Ascending aorta (tissue), 2 donors: ENCODE measurements at regions not wholly inside any gene's neighbourhood (a gene's known extent, or its start where the extent isn't known, plus 50 kb on each side); places are given as distances from the start of the nearest gene placed in this dataset.

Experiments
- DNase-seq, 2 donors: peaks; one replicate each; pipeline ENCODE4 v3.0.0-alpha.2; 2019; ENCODE audit warnings: low spot score in 2 of 2
- H3K27ac ChIP-seq, 2 donors: fragments of 200-600 bp; sonication (generic); one replicate each; pipeline ENCODE4 v1.5.1; 2016 to 2017; ENCODE audit warnings: mild to moderate bottlenecking in 1 of 2
- H3K27me3 ChIP-seq: fragments of 200-600 bp; sonication (generic); one replicate; pipeline ENCODE4 v1.5.1; 2017
- H3K36me3 ChIP-seq, 2 donors: fragments of 200-600 bp; sonication (generic); one replicate each; pipeline ENCODE4 v1.5.1; 2016
- H3K4me1 ChIP-seq, 2 donors: fragments of 200-600 bp; sonication (generic); one replicate each; pipeline ENCODE4 v1.5.1; 2016 to 2017; ENCODE audit warnings: mild to moderate bottlenecking in 1 of 2
- H3K4me3 ChIP-seq, 2 donors: fragments of 200-600 bp; sonication (generic); one replicate each; pipeline ENCODE4 v1.5.1; 2016 to 2017; ENCODE audit warnings: mild to moderate bottlenecking in 1 of 2
- H3K9me3 ChIP-seq, 2 donors: fragments of 200-600 bp; sonication (generic); one replicate each; pipeline ENCODE4 v1.5.1; 2016
- intact Hi-C: fragments of 100-400 bp; cut with DNase I; formaldehyde crosslinking; loops from one replicate; pipeline ENCODE4 v1.15.1; 2023
- TF ChIP-seq, protein P1 (sequence below), 3 experiments: fragments of 200-600 bp in 2 of 3; fragments of 450-650 bp in 1 of 3; sonication (generic) in 2 of 3; IDR thresholded peaks; one replicate each; pipeline ENCODE4 v1.5.1; 2016 to 2019; ENCODE audit warnings: antibody characterized with exemption in 3 of 3, mild to moderate bottlenecking in 1 of 3, moderate library complexity in 1 of 3

DNA sequence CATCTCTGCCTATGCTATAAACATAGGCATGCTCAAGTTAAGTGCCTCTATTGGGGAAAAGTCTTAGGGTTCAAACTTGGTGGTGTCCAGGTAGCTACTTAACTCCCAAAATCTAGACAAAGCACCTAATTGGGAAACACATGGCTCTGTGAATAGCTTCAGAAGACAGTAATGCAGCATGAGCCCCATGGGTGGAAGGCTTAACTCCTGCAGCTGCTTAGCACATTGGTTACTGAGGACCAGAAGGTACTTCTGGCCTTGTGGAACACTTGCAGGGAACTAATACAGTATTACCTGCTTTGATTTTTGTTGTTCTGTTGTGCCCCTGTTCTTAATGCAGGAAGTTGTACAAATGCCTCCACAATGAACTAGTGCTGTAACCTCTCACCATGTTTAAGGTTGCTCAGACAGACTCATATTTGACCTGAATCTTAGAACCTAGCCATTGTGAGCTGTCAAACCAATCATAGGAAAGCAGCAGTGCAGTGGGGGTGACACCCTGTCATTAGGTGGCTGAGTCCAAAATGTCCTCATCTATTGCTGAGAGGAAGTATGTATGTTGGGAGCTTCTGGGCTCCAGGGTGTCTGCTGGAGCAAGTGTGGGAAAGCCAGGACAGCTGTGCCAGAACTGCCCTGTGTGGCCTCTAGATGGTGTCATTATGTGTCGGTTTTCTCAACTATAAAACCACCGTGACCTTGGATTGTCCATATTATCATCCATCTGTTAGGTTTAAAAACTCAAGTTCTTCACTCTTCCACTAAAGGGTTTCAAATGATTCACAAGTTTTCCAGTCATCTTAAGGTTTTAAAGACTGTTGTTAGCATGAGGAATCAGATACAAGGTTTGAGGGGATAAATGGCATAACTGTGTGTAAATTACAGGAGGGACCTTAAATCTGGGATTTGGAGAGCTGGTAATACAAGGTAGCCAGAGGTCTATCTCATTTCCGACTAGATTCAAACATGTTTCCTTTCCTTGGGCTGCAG lies 69.9 kb upstream of the WDR1 start:
- no peak overlapping the region for H3K27ac ChIP-seq
- no peak for DNase-seq
- no peaks in the 10 kb centered on the region for H3K36me3 ChIP-seq
- TF ChIP-seq, protein P1, sequence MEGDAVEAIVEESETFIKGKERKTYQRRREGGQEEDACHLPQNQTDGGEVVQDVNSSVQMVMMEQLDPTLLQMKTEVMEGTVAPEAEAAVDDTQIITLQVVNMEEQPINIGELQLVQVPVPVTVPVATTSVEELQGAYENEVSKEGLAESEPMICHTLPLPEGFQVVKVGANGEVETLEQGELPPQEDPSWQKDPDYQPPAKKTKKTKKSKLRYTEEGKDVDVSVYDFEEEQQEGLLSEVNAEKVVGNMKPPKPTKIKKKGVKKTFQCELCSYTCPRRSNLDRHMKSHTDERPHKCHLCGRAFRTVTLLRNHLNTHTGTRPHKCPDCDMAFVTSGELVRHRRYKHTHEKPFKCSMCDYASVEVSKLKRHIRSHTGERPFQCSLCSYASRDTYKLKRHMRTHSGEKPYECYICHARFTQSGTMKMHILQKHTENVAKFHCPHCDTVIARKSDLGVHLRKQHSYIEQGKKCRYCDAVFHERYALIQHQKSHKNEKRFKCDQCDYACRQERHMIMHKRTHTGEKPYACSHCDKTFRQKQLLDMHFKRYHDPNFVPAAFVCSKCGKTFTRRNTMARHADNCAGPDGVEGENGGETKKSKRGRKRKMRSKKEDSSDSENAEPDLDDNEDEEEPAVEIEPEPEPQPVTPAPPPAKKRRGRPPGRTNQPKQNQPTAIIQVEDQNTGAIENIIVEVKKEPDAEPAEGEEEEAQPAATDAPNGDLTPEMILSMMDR (IDR thresholded peaks at IDR 0.05) = no peak
- no peaks in the 10 kb centered on the region for H3K4me1 ChIP-seq
- intact Hi-C loops = no loop called here
- no peaks in the 10 kb centered on the region for H3K9me3 ChIP-seq
- H3K4me3 ChIP-seq = no peak overlapping the region
- no peaks in the 10 kb centered on the region for H3K27me3 ChIP-seq

GRCh38 chr4:10185518-10186227 lies 69.1 kb upstream of the WDR1 start:
- Histone ChIP-seq H3K4me1 (no peaks in the 10 kb centered on the region), H3K27me3 (no peaks in the 10 kb centered on the region), H3K27ac (no peak overlapping the region), H3K9me3 (no peaks in the 10 kb centered on the region), H3K36me3 (no peaks in the 10 kb centered on the region), H3K4me3 (no peak overlapping the region)
- intact Hi-C loops = no loop called here
- DNase-seq = no peak
- TF ChIP-seq, protein P1 (IDR thresholded peaks at IDR 0.05) = no peak

- Histone ChIP-seq H3K36me3 (no peaks in the 10 kb centered on the region), H3K27me3 (no peaks in the 10 kb centered on the region), H3K27ac (no peak overlapping the region), H3K4me1 (no peaks in the 10 kb centered on the region), H3K4me3 (no peak overlapping the region), H3K9me3 (no peaks in the 10 kb centered on the region)
- TF ChIP-seq, protein P1 (IDR thresholded peaks at IDR 0.05) = no peak
- intact Hi-C loops = no loop called here
- no peak for DNase-seq
These were observed 67.9 kb upstream of the WDR1 start for GRCh38 chr4:10184501-10184938.

DNA sequence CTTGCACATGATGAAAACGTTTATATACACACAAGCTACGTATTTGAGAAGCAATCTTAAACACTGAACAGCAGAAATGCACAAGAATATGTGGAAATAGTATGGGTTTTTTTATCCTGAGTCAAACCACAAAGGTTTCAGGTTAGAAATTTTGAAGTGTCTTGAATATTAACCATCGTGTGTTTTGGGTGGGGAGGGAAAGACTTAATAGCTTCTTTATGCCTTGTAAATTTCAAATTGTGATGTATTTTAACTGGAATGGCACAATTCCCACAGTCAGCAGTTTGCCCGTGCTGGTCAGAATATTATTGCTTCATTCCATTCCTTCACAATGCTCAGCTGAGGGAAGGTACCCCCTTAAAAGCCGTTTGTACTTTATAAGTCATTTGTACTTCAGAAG lies 67.4 kb upstream of the WDR1 start:
- DNase-seq = no peak
- intact Hi-C loops = no loop called here
- H3K36me3 ChIP-seq = no peaks in the 10 kb centered on the region
- no peak overlapping the region for H3K27ac ChIP-seq
- H3K9me3 ChIP-seq = no peaks in the 10 kb centered on the region
- no peaks in the 10 kb centered on the region for H3K4me1 ChIP-seq
- H3K27me3 ChIP-seq = no peaks in the 10 kb centered on the region
- TF ChIP-seq, protein P1 (IDR thresholded peaks at IDR 0.05) = no peak
- no peak overlapping the region for H3K4me3 ChIP-seq

DNA sequence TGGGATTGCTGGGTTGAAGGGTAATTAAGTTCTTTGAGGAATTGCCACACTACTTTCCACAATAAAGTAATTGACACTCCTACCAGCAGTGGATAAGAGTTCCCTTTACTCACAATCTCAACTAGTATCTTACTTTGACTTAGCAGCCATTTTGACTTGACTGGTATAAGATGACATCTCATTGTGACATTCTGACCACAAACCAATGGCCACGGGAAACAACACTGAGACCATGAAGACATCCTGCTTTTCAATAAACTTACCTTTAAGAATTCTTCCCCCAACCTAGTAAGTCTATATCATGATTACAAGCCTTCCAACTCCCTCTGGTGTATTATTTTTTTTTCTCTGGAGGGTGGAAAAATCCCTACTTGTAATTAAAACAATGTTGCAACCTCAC lies 66.9 kb upstream of the WDR1 start:
- TF ChIP-seq, protein P1 (IDR thresholded peaks at IDR 0.05) = no peak
- Histone ChIP-seq H3K27me3 (no peaks in the 10 kb centered on the region), H3K36me3 (no peaks in the 10 kb centered on the region), H3K4me1 (no peaks in the 10 kb centered on the region), H3K9me3 (no peaks in the 10 kb centered on the region), H3K27ac (no peak overlapping the region), H3K4me3 (no peak overlapping the region)
- DNase-seq = no peak
- intact Hi-C loops = no loop called here
